Stimulated activated naive CD4-positive, alpha-beta T cell (primary cell): ENCODE measurements at regions not wholly inside any gene's neighbourhood (a gene's known extent, or its start where the extent isn't known, plus 50 kb on each side); places are given as distances from the start of the nearest gene placed in this dataset.
A peak's percentile ranks its signal among the peaks of the same experiment; 100 is the strongest.

Experiments
- DNase-seq, 6 experiments: peaks; one replicate each; lab custom pipeline; 2025; lab: John Stamatoyannopoulos, UW

DNA sequence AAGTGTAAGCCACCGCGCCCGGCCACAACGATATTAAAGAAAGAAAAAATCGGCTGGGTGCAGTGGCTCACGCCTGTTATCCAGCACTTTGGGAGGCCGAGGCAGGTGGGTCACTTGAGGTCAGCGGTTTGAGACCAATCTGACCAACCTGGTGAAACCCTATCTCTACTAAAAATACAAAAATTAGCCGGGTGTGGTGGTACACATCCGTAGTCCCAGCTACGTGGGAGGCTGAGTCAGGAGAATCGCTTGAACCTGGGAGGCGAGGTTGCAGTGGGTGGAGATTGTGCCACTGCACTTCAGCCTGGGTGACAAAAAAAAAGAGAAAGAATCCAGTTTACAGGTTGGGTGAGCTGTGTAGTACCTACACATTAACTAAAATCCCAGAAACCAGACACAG is 99.9 kb upstream of the CACNA1A start:
- no peak for DNase-seq

DNA sequence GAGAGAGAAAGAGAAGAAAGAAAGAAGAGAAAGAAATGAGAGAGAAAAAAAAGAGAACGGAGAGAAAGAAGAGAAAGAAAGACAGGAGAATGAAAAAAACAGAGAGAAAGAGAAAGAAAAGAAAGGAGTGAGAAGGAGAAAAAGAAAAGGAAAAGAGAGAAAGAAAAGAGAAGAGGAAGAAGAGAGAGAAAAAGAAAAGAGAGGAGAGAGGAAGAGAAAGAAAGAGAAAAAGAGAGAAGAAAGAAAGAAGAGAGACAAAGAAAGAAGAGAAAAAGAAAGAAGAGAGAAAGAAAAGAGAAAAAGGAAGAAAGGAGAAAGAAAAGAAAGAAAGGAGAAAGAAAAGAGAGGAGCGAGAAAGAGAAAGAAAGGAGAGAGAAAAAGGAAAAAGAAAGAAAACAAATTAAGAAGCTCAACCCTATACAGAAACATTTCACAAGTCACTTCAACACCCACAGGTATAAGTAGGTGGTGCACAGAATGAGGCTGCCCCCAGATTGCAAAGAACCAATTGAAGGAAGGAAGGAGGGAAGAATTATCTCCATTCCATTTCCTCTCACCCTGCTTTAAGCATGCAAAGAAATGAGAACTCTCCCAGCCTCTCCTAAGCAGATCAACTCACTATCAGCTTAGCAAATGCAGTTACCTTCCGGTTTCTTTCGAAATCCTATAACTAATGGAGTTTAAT is 98.8 kb upstream of the CACNA1A start:
- DNase-seq: no peak

DNA sequence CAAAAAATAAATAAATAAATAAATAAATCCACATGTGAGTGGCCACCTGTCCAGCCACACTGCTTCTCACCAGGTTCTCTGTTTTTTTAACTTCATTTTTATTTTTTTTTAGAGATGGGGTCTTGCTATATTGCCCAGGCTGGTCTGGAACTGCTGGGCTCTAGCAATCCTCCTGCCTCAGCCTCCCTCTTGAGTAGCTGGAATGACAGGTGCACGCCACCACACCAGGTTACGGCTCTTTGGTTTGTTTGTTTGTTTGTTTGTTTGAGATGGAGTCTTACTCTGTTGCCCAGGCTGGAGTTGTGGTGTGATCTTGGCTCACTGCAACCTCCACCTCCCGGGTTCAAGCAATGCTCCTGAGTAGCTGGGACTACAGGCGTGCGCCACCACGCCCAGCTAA is 94.5 kb upstream of the CACNA1A start:
- no peak for DNase-seq

DNA sequence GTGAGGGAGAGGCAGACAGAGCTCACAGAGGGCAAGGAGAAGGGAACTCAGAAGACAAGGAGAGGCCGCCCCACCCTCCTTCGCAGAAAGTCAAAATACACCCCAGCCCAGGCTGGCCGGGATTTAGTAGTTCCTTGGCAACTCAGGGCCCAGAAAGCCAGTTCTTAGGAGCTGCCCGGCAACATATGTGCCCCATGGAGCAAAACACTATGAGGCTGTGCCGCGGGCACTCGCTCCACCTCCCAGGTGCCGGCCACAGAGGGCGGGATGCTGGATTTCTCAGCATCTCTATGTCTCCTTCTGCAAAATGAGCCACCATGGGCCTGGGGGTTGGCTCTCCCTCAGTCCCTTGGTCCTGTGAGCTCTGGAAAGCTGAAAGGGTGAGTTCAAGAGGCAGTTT is 93.8 kb upstream of the CACNA1A start:
- DNase-seq: no peak

DNA sequence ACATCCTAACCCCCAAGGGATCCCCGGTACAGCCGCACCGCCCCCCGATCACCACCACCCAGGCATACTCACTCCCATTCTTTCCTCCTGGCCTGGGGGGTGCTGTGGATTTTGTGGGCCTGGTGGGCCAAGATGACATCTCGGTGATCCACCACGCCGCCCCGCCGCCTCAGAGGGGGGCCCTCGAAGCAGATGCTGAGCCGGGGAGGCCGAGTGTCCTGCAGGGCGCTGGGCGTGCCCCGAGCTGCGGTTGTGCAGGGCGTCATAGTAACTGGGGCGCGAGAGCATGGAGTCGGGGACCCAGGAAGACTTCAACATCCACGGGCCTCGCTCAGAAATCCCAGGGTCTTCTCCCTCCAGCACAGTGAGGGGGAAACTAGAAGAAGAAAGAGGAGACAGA is 93.4 kb upstream of the CACNA1A start:
- DNase-seq: no peak

DNA sequence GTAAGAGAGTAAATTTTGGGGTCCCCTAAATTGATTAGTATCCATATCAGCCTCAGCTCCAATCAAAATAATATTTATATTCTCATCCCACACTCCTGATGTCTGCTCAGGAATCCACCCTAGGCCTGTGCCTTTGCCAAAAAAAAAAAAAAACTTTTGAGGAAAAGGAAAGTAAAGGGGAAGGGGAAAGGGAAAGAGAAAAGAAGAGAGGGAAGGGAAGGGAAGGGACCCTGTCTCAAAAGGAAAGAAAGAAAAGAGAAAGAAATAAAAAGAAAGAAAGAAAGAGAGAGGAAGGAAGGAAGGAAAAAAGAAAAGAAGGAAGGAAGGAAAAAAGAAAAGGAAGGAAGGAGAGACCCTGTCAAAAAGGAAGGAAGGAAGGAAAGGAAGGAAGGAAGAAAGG is 91.8 kb upstream of the CACNA1A start:
- no peak for DNase-seq

DNA sequence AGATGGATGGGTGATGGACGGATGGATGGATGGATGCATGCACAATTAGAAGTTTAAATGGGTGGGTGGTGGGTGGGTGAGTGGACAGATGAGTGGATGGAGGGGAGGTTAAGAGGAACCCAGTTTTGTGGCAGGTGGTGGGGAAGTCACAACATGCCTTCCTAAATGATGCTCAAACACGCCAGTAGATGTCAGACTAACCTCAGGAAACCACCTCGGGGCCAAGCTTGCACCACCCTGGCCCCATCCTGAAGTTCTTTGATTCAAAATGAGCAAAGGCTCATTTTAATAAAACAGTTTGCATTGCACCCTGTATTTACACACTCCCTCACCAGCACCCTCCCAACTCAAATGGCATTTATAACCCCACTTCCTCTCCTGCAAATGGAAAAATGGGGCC is 91.4 kb upstream of the CACNA1A start:
- DNase-seq: peak in 5 of 6 experiments; percentile 2 to 40 (median 31)

DNA sequence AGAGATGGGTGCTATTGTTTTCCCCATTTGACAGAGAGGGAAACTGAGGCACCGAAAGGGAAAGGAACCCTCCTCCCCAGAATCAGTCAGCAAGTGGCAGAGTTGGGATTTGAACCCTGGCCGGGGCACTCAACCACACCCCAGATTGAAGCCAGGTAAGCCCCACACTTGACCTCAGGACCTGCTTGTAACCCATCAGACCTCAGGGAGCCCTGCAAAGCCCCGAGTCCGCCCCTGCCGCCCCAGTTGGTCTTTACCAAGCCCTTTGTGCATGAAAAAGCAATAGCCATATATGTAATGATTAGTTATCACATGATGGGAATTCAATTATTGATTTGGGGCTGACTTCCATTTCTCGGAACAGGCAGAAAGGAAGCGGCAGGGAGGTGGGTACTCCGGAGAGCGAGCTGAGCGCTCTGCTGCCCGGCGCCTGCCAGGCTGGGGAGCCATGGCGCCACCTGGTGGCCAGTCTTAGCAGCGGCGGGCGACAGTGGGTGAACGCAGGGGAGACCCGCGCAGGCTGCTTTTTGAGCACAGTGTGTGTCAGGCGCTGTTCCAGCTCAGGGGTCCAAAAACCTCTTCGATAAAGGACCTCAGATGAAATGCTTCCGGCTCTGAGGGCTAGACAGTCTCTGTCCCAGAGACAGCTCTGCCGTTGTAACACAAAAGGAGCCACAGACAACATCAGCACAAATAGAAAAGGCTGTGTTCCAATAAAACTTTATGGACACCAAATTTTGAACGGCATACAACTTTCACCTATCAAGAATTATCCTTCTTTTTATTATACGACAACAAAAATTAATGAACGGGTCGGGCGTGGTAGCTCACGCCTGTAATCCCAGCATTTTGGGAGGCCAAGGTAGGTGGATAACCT is 82.9 kb upstream of the CACNA1A start:
- peak; percentile 51 to 87 (median 74) for DNase-seq

DNA sequence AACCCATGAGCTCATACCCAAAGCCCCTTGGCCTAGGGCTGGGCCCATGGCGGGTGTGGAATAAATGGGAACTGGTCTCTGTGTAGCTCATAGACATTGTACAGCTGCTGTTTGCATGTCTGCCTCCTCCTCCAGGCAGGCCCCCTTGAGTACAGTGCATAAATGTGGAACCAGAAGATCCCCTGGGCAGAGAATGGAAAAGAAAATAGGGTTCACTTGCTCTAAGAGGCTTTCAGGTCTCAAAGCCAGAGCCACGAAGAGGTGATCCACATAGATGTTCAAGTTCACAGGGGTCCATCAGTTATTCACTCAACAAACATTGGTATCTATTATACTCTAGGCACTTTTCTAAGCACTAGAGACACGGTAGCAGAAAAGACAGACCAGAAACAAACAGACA is 79.2 kb upstream of the CACNA1A start:
- DNase-seq: no peak

DNA sequence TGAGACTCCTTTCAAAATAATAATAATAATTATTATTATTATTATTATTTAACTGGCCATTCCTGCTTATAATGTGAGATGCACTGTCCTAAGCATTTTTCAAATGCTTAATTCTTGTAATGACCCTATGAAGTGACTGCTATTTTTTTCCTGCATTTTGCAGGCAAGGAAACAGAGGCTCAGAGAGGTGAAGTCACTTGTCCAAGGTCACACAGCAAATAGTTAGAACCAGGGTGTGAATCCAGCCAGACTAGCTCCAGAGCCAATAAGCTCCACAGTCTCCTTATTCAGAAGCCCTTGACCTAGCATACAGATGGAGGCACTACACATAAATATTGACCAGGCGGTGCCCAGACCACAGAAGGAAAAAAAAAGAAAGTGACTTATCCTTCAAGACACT is 77.5 kb upstream of the CACNA1A start:
- no peak for DNase-seq

DNA sequence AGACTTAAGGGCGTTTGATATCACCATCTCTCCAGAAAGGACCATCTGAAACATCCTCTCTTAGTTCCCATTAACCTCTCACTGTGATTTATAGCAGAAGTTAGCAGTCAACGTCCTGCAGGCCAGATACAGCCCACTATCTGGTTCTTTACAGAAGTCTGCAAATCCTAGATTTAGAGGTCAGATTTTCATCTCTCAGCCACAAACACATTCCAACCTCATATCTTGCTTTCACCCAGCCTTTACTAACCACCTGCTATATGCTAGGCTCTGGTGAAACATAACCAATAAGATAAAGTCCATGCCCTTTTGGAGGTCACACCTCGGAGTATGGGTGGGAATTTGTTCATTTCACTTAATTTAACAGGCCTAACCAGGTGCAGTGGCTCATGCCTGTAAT is 76.8 kb upstream of the CACNA1A start:
- DNase-seq: no peak

DNA sequence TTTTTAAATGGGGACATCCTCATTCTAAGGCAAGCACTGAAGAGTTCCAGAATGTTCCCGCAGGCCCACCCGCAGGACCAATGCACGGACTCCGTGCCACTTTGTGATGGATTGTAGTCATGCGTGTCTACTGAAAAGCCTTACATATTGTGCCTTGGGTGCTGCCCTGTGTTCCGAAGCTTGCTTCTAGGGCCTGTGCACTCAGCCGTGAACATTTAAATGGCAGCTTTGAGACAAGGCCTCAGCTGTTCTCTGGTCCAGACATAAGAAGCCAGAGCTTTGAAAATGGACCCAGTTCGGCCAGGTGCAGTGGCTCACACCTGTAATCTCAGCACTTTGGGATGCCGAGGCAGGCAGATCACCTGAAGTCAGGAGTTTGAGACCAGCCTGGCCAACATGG is 75.3 kb upstream of the CACNA1A start:
- no peak for DNase-seq

DNA sequence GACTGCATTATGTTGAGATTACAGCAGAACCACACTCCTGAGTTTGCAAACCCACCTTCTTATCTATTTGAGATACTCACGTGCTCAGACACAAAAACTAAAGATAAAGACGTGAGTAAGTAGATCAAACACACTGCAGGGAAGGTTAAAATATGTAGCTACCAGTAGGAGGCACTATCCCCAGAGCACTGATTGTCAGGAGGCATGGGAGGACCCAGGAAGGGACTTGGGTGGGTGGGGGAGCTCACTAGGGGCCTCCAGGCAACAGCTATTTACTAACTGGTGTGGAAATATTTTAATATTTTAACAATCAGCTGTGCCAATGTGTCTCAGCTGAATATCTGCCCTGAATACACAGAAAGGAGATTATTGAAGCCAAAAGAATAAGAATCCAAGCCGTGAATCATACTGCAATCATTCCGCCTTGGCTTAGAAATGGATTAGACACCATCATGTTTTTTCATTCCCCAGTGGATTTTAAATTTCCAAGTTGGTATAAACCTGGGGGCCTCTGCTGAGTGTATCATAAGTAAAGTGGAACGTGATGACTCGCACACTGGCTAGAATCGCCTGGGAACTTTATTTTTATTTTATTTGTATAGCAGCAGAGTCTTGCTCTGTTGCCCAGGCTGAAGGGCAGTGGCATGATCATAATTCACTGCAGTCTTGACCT is 73.2 kb upstream of the CACNA1A start:
- no peak for DNase-seq

DNA sequence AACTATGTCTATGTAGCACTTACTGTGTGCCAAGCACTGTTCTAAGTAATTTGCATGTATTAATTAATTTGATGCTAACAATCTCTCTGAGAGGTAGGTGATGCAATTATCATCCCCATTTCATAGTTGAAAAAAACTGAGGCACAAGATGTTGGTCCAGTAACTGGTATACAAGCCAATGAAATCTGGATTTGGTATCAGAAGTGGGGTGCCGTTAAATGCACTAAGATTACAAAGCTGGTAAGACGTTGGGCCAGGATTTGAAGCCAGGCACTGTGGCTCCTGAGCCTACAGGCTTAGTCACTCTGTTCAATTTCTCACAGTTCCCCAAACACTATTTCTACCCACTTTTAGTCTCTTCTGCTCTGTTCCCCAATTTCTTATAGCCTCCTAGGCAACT is 70.4 kb upstream of the CACNA1A start:
- DNase-seq: no peak

DNA sequence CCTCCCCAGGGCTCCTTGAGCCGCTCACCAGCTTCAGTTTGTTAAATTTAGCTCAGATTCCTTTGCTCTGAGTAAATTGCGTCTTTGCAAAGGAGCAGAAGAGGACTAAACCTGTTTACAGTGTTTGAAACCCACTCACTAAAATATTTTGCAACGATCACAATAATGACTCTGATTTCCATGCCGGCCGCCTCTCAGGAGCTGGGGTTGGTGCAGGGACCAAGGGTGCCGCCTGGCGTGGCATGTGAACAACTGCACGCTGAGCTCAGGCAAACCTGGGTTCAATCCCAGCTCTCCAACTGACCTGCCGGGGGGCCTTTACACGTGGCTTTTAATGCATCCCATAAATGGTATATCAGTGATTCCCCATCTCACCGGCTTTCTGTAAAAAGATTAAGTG is 68.7 kb upstream of the CACNA1A start:
- DNase-seq: no peak

DNA sequence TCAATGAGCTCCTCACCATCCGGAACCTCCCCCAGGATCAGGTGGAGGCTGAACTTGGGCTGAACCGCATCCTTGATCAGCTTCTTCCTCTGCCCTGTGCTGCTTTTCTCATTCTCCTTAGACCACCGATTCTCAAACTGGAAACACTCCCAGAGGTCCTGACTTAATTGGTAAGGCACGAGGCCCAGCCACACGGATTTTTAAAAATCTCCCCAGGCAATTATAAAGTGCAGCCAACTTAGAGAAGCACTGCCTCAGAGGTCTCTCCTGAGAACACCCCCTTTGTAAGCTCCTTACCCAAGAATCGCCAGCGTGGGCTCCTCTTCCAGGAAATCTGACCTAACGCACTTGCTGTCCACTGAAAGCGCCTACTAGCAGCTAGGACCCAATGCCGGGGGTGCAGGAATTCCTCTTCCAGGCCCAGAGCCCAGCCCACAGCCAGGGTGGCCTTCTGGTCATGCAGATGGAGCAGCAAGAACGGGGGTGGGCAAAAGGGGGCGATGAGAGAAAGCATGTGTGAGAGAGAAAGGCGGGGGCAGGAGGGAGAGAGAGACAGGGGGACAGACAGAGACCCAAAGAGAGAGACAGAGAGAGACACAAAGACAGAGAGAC is 66.9 kb upstream of the CACNA1A start:
- no peak for DNase-seq

DNA sequence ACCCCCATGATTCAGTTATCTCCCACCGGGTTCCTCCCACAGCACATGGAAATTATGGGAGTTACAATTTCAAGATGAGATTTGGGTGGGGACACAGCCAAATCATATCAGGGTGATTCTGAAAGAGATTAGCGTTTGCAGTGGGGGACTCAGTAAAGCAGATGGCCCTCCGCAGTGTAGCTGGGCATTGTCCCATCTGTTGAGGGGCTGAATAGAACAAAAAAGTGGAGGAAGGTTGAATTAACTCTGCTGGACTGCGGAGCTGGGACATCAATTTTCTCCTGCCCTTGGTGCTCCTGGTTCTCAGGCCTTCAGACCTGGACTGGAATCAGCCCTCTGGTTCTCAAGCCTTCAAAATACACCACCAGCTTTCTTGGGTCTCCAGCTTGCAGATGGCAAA is 55.2 kb upstream of the CACNA1A start:
- DNase-seq: no peak

DNA sequence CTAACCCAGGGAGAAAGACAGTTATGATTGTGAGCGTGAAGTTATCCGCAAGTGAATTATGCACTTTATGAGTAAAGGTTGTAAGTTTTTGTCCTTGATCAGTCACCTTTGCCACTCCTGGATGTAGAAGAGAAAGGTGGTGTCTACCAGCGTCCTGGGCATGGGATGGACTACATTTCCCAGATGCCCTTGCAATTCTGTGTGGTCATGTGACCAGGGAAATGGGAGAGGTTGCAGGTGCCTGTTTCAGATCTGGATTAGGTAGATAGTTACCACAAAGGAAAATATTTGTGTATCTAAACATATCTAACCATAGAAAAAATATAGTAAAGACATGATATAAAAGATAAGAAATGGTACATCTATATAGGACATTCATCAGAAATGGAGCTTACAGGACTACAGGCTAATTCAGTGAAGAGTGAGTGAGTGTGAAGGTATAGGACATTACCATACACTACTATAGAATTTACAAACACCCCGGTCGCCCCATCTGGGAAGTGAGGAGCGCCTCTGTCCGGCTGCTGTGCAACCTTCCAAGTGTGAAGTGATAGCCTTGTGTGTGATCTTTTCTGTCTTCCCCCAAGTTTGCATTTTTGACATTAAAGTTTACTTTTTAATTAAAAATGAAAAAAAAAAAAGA is 51.6 kb upstream of the CACNA1A start:
- no peak for DNase-seq

DNA sequence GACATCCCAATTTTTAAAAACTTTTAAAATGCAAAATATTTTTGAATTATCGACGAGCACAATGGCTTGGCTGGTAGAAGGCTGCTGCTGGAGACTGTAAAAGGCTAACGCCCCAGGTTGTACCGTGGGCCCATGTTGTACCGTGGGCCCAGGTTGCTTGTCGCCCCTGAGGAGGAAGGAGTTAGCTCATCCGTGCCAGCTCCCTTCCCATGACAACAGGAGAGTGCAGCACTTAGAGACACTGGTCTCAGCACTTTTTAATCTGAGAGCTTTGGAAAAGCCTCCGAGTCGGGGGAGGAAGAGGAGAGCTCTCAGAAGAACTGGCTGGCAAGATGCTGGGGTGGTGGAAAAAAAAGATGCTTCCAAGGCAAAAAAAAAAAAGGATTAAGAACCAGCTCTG is 50.3 kb upstream of the CACNA1A start:
- no peak for DNase-seq
